Activated CD4-positive, CD25-positive, alpha-beta regulatory T cell treated with anti-CD3 and anti-CD28 coated beads, Interleukin-2, amount 50 U/mL, for 24 hours (primary cell): ENCODE measurements at regions not wholly inside any gene's neighbourhood (a gene's known extent, or its start where the extent isn't known, plus 50 kb on each side); places are given as distances from the start of the nearest gene placed in this dataset.
"Not testable (repeated sequence)": the region's sequence is repeated elsewhere in the genome, so short reads cannot be mapped to it uniquely, and the experiment has no call there.

Experiments used
- ATAC-seq, 2 donors: fragments of 150-1000 bp; cut with Tn5 transposase; one replicate each; pipeline ENCODE4 v1.10.0; 2021; ENCODE audit warnings: mild to moderate bottlenecking in 1 of 2, moderate library complexity in 1 of 2

DNA sequence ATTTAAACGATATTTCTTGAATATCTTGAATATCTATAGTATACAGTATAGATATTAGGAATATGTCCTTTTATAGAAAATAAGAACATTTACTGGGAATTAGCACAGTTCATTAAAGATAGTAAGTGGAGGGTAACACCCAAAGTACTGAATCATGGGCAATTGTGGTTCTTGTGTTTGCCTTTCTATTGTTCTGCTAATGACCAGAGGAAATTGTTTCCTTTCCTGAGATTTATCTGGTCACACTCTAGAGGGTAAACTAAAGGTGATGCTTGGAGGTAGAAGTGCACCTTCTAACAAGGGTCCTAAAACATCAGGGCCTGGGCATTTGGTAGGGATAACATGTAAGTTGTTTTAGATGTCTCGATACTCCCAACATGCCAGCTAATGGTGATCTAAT, 241.3 kb upstream of the SFRP2 start:
- no peak for ATAC-seq

DNA sequence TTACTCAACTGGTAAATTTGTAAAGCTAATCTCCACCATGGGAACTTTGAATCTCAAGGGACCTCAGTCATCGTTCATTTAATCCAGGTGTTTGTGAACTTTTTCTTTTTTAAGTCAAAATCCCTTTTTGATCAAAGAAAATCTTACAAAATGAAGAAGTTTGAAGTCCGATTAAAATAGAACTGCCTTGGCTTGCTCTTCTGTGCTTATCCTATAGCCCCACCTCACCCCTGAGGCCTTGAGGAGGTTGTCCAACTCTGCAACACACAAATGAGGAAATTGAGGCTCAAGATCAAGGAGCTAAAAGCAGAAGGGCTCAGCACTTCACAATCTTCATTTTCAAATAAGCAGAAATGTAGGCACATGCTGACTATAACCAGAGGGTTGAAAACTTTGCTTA, 240.3 kb upstream of the SFRP2 start:
- no peak for ATAC-seq

DNA sequence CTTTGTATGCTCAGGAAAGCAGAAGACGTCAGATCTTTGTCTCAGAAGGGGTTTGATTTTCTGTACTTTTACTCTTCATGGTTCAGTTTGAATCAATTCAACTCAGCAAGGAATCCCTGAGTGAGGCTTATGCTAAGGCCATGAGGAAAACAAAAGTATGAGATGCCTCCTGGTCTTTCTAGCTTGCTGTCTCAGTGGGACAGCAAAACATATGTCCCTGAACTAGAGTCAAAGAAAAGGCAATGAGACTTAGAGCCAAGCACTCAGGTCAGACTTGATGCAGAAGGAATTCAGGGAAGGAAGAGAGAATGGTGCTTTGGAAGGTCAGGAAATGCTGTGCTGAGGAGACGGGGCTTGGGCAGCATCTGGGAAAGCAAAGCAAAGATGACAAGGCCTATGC, 236.2 kb upstream of the SFRP2 start:
- ATAC-seq = no peak

DNA sequence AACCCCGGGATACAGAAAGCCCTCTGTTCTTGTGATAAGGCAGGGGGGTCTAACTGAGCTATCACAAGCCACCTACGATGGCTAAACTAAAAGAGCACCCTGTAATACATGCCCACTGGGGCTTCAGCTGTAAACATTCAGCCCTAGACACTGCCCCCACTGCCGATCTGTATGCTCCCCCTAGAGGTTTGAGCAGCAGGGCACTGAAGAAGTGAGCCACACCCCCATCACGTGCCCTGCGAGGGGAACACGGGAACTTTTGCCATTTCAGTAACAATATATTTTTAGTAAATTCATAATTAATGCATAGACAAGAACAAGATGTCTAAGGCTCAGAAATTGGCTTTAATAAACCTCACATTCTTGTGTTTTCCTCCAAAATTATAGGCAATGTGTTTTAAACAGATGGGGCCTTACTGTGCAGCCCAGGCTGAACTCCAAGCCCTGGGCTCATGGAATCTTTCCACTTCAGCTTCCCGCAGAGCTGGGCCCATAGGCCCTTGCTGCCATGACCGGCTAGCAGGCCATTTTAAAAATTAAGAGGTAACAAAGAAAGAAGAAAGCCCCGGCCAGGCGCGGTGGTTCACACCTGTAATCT, 235.3 kb upstream of the SFRP2 start:
- no peak for ATAC-seq

DNA sequence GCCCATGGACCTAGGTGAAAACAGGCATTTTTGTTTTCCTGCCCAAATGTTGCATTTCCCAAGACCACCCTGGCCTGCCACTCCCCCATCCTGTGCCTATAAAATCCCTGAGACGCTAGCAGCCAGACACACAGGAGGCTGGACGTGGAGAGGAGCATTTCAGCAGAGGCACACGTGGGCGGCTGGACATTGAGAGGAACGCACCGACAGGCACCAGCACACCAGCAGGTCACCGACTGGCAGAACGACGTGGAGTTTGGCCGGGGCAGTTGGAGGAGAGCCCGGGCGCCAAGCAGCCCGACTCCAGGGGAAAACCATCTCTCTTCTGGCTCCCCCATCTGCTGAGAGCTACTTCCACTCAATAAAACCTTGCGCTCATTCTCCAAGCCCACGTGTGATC, 234.8 kb upstream of the SFRP2 start:
- not testable (repeated sequence) for ATAC-seq

DNA sequence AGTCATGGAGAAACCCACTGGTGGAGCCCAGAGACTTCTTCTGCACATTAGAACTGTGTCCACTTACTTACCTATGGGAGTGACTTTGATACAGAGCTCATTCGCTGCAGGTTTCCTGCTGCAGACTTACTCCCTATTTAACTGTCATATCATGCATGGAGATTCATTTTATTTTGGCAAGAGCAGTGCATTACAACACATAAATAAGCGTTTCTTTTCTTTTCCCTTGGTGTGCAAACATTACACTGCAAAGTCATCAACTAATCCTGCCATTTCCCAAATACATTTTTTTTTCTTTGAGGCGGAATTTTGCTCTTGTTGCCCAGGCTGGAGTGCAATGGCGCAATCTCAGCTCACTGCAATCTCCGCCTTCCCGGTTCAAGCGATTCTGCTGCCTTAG, 230.9 kb upstream of the SFRP2 start:
- ATAC-seq = no peak

DNA sequence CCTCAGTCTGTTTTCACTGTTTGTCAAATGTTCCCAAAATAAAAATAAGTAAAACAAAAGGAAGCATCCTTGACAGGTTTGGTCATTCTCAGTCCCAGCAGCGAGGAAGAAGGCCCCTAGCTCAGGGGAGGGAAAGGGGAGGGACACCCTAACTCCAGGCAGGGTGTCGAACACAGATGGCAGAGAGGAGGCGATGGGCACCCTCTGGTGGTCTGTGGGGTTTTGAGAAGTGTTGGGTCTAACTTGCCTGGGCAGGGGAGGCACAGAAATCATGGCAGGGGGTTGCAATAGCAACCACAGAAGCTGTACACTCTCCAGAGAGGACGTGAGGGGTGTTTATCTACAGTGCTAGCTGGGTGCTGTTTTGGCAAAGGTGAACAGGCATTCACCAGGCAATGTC, 229.8 kb upstream of the SFRP2 start:
- ATAC-seq = no peak

DNA sequence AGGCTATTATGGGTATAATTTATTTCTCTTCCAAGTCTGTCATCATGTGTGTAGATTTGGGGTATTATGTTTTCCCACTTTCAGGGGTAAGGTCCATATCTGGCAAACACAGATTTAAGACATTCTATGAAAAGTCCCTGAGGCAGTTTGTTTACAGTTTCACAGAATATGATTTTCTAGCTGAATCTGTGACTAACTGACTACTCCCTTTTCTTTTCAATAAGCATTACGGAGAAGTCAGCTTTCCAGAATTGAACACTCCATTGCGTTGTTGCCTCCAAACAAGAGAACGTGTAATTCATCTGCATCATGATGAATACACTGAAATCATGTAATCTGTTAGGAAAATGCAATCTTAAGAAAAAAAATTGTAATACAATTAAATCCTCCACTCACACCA, 226.7 kb upstream of the SFRP2 start:
- no peak for ATAC-seq

DNA sequence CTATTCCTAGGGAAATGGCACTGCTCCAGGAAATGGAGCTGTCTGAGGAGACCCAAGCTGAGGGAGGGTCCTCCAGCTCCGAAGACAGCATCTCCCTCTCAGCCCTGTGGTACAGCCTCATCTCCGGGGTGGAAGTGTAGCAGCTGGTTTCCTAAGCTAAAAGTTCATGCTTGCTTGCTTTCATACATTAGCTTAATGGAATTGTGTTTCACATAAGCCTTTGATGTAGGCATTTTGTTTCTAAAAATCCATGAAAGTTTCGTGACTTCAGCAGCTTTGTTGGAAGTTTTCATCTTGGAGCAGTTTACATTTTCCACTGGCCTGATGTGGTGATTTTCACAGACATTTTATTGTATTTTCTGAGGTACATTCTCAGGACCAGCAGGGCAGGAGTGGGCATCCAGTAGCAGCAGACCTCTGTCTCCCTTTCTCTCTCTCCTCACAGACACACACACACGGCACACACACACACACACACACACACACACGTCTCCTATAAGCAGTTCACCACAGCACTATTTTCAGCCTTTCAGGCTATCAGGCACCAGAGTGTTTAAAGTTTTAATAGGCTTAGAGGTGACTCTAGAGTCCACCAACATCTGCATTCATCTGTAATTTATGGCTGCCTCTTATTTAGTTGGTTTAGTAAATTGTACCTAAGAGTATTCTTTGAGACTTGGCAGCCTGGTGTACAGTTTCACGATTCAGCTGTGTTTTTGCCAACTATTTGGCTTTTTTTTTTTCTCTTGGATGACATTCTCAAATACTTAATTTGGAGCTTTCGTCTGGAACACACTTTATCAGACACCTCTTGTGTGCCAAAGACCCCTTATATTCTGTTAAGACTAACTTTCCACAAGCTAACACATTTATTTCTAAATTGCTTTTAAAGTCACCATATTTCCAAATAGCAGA, 225.8 kb upstream of the SFRP2 start:
- ATAC-seq = no peak

DNA sequence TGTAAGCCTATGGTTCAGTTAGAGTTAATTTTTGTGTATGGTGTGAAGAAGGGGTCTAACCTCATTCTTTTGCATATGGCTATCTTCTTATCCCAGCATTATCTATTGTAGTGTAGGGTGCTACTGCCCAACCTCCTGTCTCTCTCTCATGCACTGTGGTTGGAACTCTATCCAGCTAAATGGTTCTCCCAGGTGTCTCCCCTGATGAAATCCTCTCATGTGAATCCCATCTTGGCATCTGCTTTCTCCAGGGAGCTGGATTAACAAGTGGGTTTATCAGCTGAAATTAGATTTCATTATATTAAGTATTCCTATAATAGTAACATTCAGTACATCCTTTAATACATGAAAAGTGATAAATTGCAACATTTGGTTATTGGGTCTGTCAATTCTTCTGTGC, 224.7 kb upstream of the SFRP2 start:
- ATAC-seq = no peak

DNA sequence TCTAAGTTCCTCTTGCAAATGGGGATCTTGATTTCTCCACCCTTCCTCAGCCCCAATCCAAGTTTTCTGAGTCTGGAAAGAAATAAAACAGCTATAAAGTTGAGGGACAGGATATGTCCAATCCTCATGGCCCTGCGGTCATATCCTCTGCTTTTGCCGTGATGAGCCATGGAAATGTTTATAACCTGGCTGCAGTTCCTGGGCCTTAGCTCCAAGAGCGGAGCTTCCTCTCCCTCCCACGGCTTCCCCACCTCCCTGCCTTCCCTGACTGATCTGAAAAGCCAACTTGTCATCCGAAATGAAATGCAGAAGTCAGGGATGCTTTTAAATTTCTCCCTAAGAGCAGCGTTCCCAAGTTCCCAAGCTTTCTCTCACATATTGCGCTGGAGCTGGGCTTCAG, 221.5 kb upstream of the SFRP2 start:
- no peak for ATAC-seq

DNA sequence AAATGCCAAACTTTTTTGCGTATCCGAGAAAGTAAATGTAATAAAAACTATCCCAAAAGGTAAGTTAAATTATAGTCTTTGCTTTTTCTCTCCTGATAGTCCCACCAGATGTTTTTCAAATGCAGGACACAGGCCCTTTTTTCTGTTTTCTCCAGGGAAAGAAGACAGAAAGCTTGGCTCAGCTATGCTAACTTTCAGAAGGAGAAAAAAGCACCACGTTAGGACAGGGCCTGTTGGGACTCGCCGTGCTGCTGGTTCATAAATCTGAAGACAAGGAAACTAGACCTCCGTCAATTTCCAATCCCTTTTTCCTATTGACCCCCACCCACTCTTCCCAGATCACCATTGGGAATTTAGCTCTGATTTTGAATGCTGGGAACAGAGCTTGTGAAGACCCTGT, 220.9 kb upstream of the SFRP2 start:
- ATAC-seq = no peak

DNA sequence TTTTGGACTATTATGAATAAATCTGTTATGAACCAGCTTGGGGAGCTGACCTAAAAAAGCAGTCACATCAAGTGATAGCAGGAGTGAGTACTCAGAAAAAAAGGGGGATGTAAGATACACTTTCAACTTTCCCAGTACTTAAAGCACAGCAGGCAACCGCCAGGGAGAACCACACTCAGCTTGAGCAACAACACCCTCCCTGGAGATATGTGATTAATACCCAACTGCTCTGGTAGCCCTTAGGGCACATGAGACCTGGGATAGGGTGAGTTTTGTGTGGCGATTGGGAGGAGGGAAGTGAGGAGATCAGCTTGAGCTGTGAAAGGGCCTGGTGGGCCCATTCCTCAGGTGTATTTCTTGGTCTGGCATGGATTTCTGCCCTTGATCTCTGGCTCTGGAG, 220.3 kb upstream of the SFRP2 start:
- ATAC-seq = no peak

DNA sequence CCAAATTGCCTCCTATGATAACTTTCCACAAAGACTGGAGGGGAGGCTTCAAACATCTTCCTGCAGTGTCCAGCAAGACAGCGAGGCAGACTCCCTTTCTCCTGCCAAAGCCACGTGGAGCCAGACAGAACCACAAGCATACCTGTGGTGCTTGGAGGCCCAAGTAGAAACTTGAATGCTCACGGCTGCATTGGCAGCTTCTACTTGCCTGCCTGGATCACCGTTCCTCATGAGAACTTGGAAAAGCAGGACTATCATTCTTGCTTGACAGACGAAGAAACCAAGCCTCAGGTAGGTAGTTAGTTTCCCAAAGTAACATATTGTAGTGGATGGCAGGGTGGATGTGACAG, 216.3 kb upstream of the SFRP2 start:
- ATAC-seq = no peak

DNA sequence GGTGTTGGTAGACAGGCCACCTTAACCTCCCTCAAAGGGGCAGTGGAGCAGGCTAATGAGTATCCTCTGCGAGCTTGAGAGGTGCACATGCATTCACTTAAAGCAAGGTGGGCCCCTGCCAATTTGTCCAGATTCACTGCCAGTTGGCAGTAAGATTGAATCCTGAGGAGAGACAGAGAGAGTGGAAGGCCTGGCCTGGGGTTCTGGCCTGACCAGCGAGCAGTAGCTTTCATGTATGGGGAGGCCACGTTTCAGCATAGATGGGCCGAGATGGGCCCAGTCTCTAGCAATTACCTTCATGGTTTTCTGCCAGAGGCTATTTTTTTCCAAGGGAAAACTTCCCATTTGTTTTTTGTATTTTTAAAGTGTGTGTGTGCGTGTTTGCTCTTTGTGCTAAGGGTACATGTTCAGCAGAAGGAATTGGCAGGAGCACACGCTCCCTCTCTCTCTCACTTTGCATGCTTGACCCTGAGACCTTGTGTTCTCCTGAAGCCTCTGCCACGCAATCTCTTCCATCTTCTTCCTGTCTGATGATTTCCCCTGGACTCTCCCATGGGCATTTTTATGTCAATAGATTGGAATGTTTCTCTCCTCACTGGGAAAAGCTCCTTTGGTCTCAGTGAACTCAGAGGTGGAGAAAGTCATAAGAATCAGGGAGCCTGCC, 215.8 kb upstream of the SFRP2 start:
- no peak for ATAC-seq

DNA sequence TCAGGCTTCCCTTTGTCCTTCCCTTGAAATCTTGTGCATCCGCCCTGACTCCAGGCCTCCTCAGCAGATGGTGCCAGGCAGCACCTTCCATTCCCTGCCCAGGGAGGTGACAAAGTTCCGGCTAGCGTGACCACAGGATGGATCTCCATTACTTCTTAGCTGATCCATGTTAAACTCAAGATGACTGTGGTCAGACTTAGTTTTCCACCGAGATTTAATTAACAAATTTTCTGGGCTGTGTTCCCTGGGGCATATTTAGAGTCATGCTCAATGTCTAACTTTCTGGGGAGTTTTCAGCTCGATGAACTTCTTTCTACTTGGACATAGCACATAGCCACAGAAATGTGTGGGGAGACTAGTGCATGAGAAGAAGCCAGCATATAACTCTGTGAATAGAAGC, 215.1 kb upstream of the SFRP2 start:
- ATAC-seq = no peak

DNA sequence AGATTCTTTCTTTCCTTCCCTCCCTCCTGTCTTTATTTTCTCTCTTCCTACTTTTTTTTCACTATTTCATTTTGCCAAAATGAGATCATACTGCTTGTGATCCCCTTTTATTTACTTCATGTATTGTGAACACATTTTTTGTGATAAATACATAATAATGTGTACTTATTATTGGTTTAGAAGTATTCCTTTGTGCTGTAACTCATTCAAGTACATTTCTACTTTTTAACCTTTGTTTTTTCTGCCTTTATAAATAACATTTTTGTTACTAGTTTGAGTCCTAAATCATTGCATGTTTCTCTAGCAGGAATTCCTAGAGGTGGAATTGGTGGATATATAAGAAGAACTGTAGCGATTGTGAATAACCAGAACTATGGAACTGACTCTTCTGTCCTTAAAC, 214.5 kb upstream of the SFRP2 start:
- no peak for ATAC-seq

DNA sequence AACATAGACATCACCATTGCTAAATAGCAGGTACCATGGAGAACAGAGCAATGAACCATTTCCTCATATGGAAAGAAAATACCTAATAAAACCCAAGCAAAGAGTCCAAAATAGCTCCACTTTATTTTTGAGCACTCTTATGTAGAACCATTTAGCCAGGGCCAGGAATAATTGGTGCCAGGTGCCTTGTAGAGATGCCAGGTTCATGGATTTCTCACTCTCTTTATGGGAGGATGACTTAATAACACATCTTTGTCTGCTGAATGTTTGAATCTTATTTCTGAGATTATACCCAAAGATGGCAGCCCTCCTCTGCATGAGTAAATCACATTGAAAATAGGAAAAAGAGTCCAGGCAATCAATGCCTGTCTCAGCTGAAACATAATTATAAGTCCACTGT, 212.3 kb upstream of the SFRP2 start:
- ATAC-seq = no peak

DNA sequence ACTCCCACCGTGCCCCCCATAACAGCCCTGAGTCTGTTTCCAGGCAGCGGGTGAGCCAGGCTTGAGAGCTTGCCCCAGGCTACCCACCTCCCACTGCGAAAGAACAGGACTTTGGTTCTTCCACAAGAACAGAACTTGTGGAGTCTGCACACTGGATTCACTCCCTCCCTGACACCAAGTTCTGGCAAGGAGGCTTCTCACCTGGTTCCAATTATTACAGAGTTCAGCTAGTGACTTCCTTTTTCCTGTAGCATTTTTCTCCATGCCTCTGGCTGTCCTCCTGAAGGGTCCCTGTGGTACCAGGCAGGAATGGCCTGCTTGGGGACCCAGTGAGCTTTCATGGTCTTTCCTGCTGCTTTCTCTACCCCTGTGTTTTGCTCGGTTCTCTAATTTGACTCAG, 208.6 kb upstream of the SFRP2 start:
- no peak for ATAC-seq

DNA sequence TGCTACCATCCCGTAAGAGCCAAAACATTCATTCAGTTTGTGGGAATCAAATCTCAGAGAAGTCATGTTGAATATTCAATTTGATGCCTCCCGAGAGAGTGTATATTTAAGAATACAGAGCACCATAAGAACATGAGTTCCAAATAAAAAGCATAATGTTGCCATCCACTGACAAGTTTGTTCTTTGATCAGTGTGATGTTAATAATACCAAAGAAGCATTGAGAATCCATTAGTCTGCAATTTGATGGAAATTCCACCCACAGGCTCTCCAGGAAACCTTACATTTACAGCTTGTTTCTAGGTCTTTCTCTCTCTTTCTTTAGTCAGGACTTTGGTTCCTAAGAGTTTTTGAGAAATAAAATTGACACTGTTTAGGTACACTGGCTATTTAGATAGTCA, 200.6 kb upstream of the SFRP2 start:
- no peak for ATAC-seq

DNA sequence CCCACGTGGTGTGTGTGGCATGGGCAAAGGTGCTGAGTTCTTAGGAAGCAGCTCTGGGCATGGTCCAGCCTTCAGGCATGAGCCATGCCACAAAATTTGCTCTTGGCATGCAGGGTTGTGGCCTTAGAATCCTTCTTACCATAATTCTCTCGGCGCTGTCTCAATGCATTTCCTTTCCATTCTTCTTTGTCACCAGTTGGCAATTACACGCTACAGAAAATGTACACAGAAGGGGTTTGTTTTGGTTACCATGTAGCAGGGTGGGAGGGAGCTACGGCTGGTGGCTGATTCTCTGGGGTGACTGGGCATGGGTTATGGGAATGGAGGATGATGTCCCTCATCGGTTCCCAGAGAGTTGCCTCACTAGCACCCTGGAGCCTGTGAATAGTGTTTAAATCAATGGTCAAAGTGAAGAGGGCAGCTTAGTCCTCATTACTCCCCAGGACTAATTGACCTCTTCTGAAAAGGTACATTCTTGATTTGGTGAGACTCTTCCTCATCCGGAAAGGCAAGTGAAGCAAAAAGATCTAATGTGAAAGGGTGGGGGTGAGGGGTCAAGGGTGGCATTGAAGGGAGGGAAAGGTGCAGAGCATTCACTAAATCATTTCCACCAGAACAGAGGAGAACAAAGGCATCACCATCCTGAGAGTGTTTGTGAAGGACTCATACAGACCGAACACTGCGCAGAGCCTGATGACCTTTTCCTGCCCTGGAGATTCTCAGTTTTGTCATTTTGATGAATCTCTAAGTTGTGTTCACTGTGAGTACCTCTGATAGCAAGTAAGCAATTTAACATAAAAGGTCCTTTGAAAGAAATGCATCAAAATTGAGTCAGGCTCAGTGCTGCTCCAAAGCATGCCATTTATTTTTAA, 199.8 kb upstream of the SFRP2 start:
- no peak for ATAC-seq

DNA sequence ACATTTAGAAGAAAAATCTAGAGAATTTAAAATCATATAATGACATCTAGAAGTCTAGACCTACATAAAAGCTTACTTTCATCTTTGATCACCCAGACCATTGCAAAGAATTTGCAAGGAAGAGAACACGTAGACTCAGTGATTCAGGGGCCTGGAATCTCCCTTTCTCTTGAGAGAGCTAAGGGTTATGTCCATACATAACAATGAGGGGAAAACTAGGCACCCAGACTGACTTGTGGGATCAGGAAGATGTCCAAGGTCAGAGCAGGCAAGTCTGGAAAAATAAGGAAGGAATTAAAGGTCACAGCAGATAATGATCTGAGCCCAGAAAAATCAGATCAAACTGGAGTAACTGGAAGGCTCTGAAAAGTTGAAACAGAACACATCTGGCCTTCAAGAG, 198.4 kb upstream of the SFRP2 start:
- no peak for ATAC-seq

DNA sequence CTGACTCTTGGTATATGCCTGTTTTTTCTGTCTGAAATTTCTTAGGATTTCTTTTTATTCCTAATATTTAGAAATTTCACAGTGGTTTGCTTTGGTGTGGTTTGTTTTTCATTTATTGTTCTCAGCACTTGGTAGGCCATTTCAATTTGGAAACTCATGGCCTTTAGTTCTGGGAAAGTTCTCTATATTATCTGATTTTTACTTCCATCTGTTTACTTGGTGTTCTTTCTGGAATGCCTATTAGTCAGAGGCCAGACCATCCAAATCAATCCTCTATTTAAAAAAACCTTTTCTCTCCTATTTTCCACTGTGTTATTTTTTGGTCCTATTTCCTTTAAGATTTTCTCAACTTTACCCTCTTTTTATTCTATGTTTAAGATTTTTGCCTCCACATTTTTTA, 188.1 kb upstream of the SFRP2 start:
- ATAC-seq = no peak
